ENCODE measurements at regions not wholly inside any gene's neighbourhood (a gene's known extent, or its start where the extent isn't known, plus 50 kb on each side); places are given as distances from the start of the nearest gene placed in this dataset.
A peak's percentile ranks its signal among the peaks of the same experiment; 100 is the strongest.

- in situ Hi-C loops (cut with MboI; ENCODE audit: low pct_unique_long_range_greater_than_20kb, low sequenced_read_pairs, unreplicated experiment): no loop called here
- no peak for DNase-seq (ENCODE audit: low spot score)
- no peak for TF ChIP-seq CTCF (IDR thresholded peaks at IDR 0.05; ENCODE audit: extremely low read depth, insufficient read depth, missing control alignments)
Observed at GRCh38 chr14:76927971-76928700, 100.4 kb downstream of the IRF2BPL start.

- TF ChIP-seq CTCF (IDR thresholded peaks at IDR 0.05; ENCODE audit: extremely low read depth, insufficient read depth, missing control alignments): no peak
- DNase-seq (ENCODE audit: low spot score): peak; percentile 81
- in situ Hi-C loops (cut with MboI; ENCODE audit: low pct_unique_long_range_greater_than_20kb, low sequenced_read_pairs, unreplicated experiment): no loop called here
Observed at GRCh38 chr14:76926521-76927251, 100.5 kb downstream of the LRRC74A start.

- TF ChIP-seq CTCF (IDR thresholded peaks at IDR 0.05; ENCODE audit: extremely low read depth, insufficient read depth, missing control alignments): no peak
- DNase-seq (ENCODE audit: low spot score): no peak
- in situ Hi-C loops (cut with MboI; ENCODE audit: low pct_unique_long_range_greater_than_20kb, low sequenced_read_pairs, unreplicated experiment): no loop called here
Observed at GRCh38 chr14:76925097-76925441, 98.9 kb downstream of the LRRC74A start.

GRCh38 chr14:76924371-76925096 is 98.3 kb downstream of the LRRC74A start:
- no peak for DNase-seq (ENCODE audit: low spot score)
- in situ Hi-C loops (cut with MboI; ENCODE audit: low pct_unique_long_range_greater_than_20kb, low sequenced_read_pairs, unreplicated experiment): no loop called here
- no peak for TF ChIP-seq CTCF (IDR thresholded peaks at IDR 0.05; ENCODE audit: extremely low read depth, insufficient read depth, missing control alignments)

- no peak for DNase-seq (ENCODE audit: low spot score)
- in situ Hi-C loops (cut with MboI; ENCODE audit: low pct_unique_long_range_greater_than_20kb, low sequenced_read_pairs, unreplicated experiment): no loop called here
- TF ChIP-seq CTCF (IDR thresholded peaks at IDR 0.05; ENCODE audit: extremely low read depth, insufficient read depth, missing control alignments): no peak
Observed at GRCh38 chr14:76923431-76924370, 97.5 kb downstream of the LRRC74A start.

GRCh38 chr14:76922584-76922983 is 96.4 kb downstream of the LRRC74A start:
- no peak for DNase-seq (ENCODE audit: low spot score)
- in situ Hi-C loops (cut with MboI; ENCODE audit: low pct_unique_long_range_greater_than_20kb, low sequenced_read_pairs, unreplicated experiment): no loop called here
- no peak for TF ChIP-seq CTCF (IDR thresholded peaks at IDR 0.05; ENCODE audit: extremely low read depth, insufficient read depth, missing control alignments)
